ENCODE measurements at regions not wholly inside any gene's neighbourhood (a gene's known extent, or its start where the extent isn't known, plus 50 kb on each side); places are given as distances from the start of the nearest gene placed in this dataset.

DNA sequence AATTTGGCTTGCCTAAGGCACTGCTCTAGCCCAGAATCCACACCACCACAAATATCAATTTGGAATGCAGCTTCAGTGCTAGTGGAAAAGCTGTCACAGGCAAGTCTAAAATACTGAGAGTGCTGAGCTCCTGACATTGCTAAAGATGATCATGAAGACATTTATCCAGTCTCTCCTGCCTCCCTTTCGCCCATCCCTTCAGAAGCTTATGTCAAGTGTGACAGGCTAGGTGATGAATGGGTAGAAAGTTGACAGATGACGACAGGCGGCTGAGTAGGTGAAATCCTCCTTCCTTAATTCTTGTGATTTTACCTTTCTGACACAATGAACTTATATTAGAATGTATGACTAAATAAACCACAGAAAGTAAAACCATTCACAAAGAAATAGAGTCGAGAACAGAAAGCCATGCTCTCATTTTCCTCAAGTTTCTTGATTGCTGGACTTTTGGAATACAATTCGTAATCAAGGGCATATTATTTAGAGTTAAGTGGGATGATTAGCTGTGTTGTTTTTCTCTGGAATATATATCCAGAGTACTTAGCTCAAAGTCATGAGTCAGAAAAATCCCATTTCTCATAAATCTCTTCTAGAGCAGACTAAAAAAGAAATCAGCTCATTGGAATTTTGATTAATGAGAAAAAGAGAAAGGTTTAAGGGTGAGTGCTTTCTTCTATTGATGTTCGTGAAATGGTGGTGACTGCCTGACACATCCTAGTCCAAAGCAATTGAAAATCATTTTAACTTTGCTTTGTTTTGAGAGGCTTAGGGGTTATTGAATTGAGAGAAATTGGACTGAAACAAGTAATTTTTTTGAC lies 1228.2 kb upstream of the CITED2 start:
- DNase-seq (ENCODE audit: low read depth in 2 of 2), result no peak

DNA sequence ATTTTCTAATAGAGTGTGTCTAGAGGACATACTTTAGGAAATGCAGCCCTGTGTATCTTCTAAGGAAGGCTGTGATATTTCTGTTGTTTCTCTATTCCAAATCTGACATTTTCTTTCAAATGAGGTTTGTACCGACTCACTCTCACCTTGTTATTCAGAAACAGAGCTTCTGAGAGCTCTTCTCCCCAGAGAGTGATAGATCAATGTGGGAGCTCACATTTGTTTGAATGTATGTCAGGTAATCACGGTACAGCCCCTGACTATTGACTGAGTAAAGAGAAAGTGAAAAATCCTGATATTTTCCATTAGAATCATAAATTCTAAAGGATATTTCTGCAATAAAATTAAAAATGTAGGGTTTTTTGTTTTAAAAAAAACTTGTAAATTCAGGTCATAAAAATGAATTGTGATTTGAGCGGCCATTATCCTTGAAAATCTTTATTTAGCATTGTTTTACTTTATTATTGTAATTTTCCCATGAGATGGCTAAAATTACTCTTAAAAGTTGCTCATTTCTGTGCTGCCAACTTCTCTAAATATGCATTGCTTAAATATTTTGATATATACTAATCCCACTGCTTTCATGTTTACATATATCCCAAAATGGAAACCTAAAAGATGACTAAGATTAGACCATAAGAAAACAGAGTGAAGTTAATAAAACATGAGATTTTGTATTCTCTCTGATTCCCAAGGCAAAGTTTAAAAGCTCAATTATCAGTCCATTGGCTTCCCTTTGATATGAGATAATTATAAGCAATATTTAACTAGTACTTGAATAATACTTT lies 1226.8 kb upstream of the CITED2 start:
- DNase-seq (ENCODE audit: low read depth in 2 of 2), result no peak

DNA sequence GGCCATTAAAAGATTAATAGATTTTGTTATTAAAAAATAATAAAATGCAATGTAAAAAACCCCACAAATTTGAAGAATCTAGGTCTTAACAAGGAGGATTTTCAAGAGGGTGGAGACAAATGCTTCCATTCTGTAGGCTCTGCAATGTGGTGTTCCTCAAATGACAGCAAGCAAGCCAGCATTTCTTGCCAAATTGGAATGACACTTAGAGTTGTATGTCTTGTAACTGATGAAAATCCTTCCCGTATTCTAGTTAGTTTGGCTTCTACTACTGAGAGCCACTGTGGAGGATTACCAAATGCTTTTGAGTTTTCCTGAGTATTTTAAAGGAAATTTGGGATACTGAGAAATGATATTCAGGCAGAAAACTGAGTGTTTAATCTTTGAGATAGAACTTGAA lies 1225.5 kb upstream of the CITED2 start:
- no peak for DNase-seq (ENCODE audit: low read depth in 2 of 2)

DNA sequence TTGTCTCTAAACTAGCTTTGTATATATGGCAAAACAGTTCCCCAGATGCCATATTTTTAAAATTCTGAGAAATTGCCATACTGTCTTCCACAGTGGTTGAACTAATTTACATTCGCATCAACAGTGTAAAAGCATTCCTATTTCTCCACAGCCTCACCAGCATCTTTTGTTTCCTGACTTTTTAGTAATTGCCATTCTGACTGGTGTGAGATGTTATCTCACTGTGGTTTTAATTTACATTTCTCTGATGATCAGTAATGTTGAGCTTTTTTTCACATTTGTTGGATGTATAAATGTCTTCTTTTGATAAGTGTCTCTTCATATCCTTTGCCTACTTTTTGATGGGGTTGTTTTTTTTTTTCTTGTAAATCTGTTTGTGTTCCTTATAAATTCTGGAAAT lies 1222.7 kb upstream of the CITED2 start:
- no peak for DNase-seq (ENCODE audit: low read depth in 2 of 2)

DNA sequence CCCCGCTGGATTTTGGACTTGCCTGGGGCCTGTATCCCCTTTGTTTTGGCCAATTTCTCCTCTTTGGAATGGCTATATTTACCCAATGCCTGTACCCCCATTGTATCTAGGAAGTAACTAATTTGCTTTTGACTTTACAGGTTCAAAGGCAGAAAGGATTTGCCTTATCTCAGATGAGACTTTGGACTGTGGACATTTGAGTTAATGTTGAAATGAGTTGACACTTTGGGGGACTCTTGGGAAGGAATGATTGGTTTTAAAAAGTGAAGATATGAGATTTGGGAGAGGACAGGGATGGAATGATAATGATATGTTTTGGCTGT lies 1220.3 kb upstream of the CITED2 start:
- no peak for DNase-seq (ENCODE audit: low read depth in 2 of 2)

DNA sequence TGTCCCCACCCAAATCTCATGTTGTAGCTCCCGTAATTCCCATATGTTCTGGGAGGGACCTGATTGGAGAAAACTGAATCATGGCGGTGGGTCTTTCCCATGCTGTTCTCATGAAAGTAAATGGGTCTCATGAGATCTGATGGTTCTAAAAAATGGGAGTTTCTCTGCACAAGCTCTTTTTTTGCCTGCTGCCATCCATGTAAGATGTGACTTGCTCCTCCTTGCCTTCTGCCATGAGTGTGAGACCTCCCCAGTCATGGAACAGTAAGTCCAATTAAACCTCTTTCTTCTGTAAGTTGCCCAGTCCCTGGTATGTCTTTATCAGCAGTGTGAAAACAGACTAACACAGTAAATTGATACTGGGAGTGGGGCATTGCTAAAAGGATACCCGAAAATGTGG lies 1218.4 kb upstream of the CITED2 start:
- no peak for DNase-seq (ENCODE audit: low read depth in 2 of 2)

DNA sequence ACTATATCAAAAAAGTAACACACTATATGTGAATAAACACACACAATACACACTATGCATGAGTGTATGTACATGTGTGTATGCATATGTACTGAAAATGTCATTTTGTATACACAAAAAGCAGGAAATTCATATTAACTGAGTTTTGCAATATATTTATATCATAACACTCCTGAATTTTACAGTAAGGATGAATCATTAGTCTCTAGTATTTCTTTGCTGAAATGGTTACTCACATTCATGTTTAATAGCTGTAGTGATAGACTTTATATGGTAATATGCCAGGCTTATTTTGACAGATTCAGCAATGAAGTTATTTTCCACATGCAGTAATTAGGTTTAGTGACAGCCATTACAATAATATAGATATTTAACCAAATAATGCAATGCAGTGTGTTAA lies 1216.2 kb upstream of the CITED2 start:
- no peak for DNase-seq (ENCODE audit: low read depth in 2 of 2)

DNA sequence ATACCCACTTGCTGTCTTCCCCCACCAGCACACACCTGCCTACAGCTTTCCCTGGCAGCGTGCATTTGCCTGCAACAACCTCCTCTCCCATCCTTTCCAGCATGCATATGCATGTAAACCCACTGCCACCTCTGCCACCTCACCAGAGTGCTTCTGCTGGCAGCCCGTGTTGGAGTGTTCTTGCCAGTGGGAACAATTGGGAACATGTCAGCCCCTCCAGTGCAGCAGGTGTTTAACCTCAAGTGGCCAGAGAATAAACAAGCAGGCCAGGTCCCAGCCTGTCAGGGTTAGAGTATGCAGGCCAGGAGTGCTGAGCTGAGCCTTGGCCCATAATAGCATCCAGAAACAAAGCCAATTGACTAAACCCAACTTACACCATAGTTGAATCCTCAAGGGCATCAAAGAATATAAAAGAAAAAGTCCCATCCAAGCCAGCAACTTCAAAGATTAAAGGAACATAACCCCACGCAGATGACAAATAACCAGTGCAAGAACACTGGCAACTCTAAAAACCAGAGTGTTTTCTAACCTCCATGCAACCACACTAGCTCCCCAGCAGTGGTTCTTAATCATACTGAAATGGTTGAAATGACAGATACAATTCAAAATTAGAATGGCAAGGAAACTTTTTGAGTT lies 1212.1 kb upstream of the CITED2 start:
- DNase-seq (ENCODE audit: low read depth in 2 of 2), result no peak

DNA sequence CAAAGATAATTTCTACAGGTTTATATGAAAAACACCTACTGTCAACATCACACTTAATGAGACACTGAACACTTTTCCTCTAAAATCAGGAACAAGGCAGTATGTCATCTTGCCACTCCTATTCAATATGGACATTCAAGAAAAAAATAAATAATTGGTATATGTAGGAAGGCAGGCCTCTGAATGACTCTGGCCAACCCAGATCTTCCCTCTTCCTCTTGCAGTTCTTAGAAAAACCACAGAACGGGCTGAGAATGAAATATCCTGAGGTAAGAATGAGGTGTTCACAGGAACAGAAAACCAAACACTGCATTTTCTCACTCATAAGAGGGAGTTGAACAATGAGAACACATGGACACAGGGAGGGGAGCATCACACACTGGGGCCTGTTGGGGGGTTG lies 1207.2 kb upstream of the CITED2 start:
- DNase-seq (ENCODE audit: low read depth in 2 of 2), result no peak

DNA sequence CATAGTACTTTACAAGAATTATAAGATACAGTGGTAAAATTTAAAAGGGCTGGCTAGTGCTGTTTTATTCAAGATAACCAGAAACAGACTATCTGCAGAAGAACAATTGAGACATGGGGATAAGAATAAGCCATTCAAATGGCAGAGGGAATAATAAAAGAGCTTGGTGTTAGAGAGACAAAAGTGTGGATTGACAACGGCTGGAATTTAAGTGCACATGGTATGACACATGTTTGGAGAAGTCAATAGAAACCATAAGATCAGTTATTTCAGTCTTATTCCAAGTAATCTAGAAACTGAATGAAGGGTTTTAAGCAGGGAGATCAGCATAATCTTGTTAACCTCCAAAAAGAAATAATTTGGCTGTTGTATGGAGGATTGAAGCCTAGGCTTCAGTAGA lies 1205.5 kb upstream of the CITED2 start:
- DNase-seq (ENCODE audit: low read depth in 2 of 2), result no peak

DNA sequence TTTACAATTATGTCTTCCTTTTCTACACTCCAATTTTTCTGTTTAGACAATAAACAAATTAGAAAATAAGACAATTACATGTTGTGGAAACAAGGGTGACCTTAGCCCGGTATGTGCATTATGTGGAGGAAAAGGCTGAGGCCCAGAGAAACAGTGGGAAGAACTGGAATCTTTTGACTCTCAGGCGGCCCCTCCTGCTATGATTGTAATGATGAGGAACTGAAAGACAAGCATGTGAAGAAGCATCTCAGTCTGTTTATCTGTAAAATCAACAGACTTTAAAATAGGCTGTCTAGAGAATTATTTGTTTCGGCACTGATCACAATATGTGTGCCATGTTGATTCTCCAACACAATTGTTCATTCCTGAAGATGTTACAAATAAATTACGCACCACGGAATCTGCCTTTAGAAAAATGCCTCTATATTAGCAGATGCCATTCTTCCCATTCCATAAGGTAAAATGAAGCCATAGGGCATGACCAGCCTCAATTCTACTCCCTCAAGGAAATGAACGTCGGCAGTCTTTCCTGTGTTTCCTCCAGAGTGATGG lies 1201.6 kb upstream of the CITED2 start:
- no peak for DNase-seq (ENCODE audit: low read depth in 2 of 2)

DNA sequence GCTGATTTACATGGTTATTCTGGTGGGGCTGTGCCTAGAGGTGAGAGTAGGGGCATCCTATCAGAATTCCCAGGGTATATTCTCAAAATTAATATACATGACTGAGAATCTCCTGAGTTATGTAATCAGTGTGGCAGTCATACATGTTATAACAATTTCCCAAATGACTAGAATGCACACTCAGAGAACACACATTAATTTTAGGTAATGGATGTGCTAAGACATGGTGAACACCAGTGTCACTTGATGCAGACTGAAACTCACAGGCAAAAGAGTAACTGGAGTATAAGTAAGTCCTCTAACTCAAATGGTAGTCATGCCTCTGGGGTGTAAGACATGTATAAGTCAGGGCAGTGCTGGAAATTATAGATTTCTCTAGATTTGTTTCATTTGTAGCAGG lies 1198.4 kb upstream of the CITED2 start:
- DNase-seq (ENCODE audit: low read depth in 2 of 2), result no peak

DNA sequence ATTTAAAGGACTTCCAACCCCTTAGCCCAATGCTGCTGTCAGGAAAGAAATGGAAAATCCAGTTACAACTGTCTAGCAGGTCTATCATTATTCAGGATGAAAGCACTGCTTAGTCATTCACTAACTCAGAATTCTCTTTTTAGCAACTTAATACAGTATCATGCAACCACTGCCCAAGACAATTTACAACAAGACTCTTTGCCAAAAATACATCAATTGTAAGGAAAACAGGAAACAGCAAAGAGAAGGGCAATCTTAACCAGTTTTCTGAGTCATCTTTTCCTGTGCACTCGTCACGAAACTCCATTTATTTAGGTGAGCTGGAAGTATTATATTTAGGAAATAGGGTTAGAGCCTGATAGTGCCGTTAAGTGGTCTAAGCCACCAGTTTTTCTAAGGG lies 1197.7 kb upstream of the CITED2 start:
- no peak for DNase-seq (ENCODE audit: low read depth in 2 of 2)

DNA sequence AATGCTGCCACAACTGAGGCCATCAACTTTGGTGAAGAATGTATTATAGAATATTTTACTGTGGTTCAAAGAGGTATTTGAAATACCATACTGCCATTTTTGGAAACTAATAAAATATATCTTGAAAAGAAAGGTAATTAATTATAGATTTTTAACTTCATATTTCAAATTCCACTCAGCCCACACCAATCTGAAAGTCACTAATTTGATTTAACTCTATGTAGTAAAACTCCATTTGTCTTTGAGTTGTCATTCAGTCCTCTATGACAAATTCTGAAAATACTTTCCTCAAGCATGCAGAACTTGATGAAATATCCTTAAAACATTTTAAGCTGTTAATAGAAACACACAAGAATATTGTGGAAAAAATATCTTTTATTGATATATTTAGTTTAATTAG lies 1196.7 kb upstream of the CITED2 start:
- DNase-seq (ENCODE audit: low read depth in 2 of 2), result no peak

DNA sequence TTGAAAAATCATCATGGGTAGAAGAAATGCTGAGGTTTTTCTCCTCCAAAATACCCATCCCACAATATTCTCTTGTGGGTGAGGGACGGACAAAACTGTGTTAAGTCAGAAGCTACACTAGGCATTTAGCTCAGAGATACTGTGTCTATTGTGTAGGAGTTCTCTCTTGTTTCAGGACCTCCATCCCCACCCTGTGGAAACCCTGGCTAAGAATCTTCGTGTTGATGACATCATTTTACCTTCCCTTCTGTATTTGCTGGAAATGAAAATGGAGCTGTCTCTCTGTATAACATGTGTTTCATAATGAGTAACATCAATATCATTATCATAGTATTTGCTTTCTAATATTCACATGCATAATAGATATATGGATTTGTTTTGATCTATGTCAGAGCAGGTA lies 1193.0 kb upstream of the CITED2 start:
- no peak for DNase-seq (ENCODE audit: low read depth in 2 of 2)

DNA sequence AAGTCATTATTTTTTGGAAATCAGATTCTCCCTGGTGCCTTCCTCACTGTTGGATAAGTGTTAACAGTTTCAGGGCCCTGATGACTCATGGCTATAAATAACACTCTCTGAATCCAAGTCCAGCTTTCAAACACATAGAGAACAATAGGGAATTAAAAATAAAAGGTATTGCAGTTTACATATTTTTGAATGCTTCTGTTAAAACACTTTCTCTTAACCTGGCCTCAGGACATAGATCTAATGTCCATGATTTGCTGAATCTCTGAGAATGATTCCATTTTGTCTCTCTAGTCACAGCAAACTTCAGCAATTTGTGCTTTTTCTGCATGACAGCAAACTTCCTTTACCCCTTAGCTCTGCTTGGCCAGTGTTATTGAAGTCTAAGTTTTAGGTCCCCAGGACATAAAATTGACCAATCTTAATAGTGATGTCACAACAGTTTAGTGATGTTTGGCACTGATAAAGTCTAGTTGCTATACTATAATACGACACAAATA lies 1192.4 kb upstream of the CITED2 start:
- DNase-seq (ENCODE audit: low read depth in 2 of 2), result no peak

DNA sequence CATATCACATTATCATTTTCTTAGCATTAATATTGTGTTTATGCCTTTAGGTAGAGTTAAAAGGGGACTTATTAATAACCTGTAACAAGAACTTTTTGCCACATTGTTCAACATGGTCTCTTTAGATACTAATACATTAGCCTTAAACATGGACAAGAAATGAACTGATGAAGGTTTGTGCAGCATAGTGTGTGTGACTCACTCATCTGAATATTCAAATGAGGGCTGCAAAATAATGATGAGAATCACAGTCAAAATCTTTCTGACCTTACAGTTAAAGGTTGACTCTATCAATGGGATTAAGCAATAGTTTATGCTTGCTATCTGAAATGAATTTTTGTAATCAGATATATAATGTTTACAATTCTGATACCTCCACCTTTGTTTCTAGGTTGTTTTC lies 1189.3 kb upstream of the CITED2 start:
- no peak for DNase-seq (ENCODE audit: low read depth in 2 of 2)

DNA sequence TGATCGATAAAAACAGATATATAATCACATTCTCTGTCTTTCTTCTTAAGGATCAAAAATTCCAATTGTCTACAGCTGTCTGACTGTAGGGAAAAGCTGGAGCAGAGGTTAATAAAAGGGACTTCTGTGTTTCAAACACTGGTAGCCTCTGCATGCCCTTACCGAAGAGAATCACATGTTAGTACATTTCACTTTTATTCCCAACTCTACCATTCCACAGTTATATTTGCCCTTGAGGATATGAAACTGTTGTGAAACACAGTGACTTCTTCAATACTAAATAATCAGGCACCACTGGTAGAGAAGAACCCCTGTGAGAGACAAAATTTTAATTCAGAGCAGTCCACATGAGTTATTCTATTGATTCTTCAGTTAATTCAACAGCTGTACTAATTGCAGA lies 1187.3 kb upstream of the CITED2 start:
- DNase-seq (ENCODE audit: low read depth in 2 of 2), result no peak

DNA sequence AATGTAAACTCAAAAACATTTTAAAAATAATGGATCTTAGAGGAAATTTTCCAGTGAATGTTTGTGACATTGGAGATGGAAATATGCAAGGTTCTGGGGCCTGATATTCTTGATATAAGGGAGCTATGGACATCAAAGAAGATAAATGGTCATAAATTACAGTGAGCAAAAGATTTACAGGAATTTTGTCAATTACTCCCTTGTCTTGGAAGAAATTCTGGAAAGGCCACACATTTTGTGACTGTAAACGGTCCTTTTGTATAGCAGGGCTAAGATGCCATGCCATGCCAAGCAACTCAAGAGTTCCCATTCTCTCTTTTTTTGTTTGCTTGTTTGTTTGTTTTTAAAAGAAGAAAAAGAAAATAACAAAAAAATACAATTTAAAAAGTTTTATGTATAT lies 1186.2 kb upstream of the CITED2 start:
- DNase-seq (ENCODE audit: low read depth in 2 of 2), result no peak

DNA sequence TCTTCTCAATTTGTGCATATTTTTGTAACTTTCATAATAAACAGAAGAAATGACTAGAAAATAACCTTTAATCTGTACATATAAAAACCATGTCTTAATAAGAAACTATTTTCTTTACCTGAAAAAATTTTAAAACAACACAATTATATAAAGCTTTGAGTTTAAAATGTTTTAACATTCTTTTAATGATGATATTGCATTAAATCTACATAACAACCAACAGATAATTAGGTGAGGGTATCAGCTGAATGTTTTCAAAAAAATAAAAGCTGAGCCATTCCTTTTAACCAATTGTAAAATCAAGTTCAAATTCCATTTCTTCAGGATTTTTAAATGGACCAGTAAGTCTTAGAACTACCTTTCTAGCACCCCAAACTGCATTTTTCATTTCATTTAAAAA lies 1185.0 kb upstream of the CITED2 start:
- no peak for DNase-seq (ENCODE audit: low read depth in 2 of 2)

DNA sequence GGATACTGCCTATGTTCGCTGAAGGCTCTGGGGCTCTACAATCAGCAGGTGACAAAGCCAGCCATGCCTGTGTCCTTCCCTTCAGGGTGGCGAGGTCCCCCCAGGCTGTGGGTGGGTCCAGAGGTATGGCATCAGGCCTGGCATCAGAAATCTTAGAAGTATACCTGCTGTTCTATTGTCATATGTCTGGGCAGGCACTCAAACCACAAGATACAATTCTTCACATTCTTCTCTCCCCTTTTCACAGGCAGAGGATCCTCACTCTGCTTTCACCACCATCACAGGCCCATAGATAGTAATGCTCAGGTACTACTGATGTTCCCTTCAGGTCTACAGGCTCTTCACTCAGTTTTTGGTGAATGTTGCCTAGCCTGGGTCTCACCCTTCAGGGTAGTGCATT lies 1180.0 kb upstream of the CITED2 start:
- DNase-seq (ENCODE audit: low read depth in 2 of 2), result no peak

DNA sequence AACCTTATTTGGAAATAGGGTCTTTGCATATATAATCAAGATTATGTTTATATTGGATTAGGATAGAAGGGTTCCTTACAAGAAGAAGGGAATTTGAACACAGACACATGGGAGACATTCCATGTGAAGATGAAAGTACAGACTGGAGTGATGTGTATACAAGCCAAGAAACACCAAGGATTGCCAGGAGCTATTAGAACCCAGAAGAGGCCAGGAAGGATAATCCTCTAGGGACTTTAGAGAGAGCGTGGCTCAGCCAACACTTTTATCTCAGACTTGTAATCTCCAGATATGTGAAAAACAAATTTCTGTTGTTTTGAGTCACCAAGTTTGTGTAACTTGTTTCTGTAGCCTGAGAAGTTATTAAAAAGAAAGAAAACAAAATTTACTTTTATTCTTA lies 1173.9 kb upstream of the CITED2 start:
- no peak for DNase-seq (ENCODE audit: low read depth in 2 of 2)

DNA sequence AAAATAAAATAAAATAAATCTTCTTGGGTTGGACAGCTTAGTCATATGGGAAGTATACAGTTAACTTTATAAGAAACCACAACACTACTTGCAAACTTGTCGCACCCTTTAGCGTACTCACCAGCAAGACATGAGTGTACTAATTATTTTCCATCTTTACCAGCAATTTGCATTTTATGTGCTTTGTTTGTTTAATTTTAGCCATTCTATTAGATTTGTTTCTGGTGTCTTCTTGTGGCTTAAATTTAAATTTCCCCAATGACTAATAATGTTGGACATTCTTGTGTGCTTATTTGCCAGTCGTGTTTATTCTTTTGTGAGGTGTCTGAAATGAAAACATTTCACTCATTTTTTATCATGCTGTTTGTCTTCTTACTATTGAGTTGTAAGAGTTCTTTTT lies 1172.2 kb upstream of the CITED2 start:
- no peak for DNase-seq (ENCODE audit: low read depth in 2 of 2)
